A673 (cell line): ENCODE measurements at regions not wholly inside any gene's neighbourhood (a gene's known extent, or its start where the extent isn't known, plus 50 kb on each side); places are given as distances from the start of the nearest gene placed in this dataset.

Experiments
- BruUV-seq: library from RNA; stranded (reverse); fragments of 400-500 nt; replicated peaks from 2 replicates; lab custom pipeline; 2021; lab: Mats Ljungman, UMichigan
- CTCF ChIA-PET: fragments of 300-600 bp; sonication (Branson Sonifier 250); formaldehyde crosslinking; loops from one replicate; lab custom pipeline; 2022; ENCODE audit warnings: antibody characterized with exemption; lab: Charles Lee
- POLR2A ChIA-PET: fragments of 300-600 bp; sonication (Branson Sonifier 250); formaldehyde crosslinking; loops from one replicate; lab custom pipeline; 2022; ENCODE audit warnings: antibody characterized with exemption; ENCODE audit not compliant: low non-redundant PET; lab: Charles Lee
- DNase-seq: peaks from one replicate; pipeline ENCODE4 v3.0.0-alpha.2; 2015; ENCODE audit warnings: low spot score
- H3K27ac ChIP-seq: fragments of 200-600 bp; sonication (generic); 2 replicates; pipeline ENCODE4 v1.5.1; 2016; ENCODE audit warnings: mixed run types, low read depth, mild to moderate bottlenecking, mixed read lengths, antibody characterized with exemption, low read length; ENCODE audit not compliant: poor library complexity, severe bottlenecking
- H3K27me3 ChIP-seq: fragments of 200-600 bp; sonication (generic); replicated peaks from 2 replicates; pipeline ENCODE4 v1.6.1; 2017; ENCODE audit warnings: mixed run types, low read depth, mild to moderate bottlenecking, mixed read lengths, antibody characterized with exemption, low read length; ENCODE audit not compliant: insufficient read depth, poor library complexity
- H3K36me3 ChIP-seq: fragments of 200-600 bp; sonication (generic); 2 replicates; pipeline ENCODE4 v1.6.1; 2016; ENCODE audit warnings: mixed run types, mild to moderate bottlenecking, mixed read lengths, antibody characterized with exemption, low read length; ENCODE audit not compliant: insufficient read depth, poor library complexity, severe bottlenecking
- H3K4me1 ChIP-seq: fragments of 200-600 bp; sonication (generic); 2 replicates; pipeline ENCODE4 v1.6.1; 2017; ENCODE audit warnings: mixed run types, mild to moderate bottlenecking, mixed read lengths, antibody characterized with exemption, low read length; ENCODE audit not compliant: insufficient read depth, poor library complexity, severe bottlenecking
- H3K4me3 ChIP-seq: fragments of 200-600 bp; sonication (generic); 2 replicates; pipeline ENCODE4 v1.5.1; 2016; ENCODE audit warnings: low read depth, mixed run types, mild to moderate bottlenecking, mixed read lengths, low read length; ENCODE audit not compliant: poor library complexity, severe bottlenecking
- H3K9me3 ChIP-seq: fragments of 200-600 bp; sonication (generic); 2 replicates; pipeline ENCODE4 v1.6.1; 2016; ENCODE audit warnings: mixed run types, low read depth, mild to moderate bottlenecking, mixed read lengths, antibody characterized with exemption, low read length; ENCODE audit not compliant: poor library complexity, severe bottlenecking
- EZH2 ChIP-seq: fragments of 200-600 bp; sonication (generic); IDR thresholded peaks from 2 replicates; pipeline ENCODE4 v1.6.1; 2017; ENCODE audit warnings: borderline replicate concordance, low read depth, mild to moderate bottlenecking, mixed read lengths, antibody characterized with exemption, low read length; ENCODE audit not compliant: poor library complexity, severe bottlenecking
- intact Hi-C: fragments of 100-400 bp; cut with micrococcal nuclease; formaldehyde crosslinking; loops from one replicate; pipeline ENCODE4 v1.10.0; 2022; ENCODE audit not compliant: unreplicated experiment
- TF ChIP-seq, protein P1 (sequence below): fragments of 300-800, 200-600 bp; sonication (generic); conservative IDR thresholded peaks from 2 replicates; pipeline ENCODE4 v1.5.1; 2017; ENCODE audit warnings: low read depth, mild to moderate bottlenecking, antibody characterized with exemption, low read length, moderate library complexity, mixed read lengths

GRCh38 chr12:70117670-70118069, 125.6 kb upstream of the CNOT2 start:
- POLR2A ChIA-PET, result no interaction called here
- CTCF ChIA-PET, result no interaction called here
- H3K27ac ChIP-seq, result no peak overlapping the region
- no peak for DNase-seq
- no peaks in the 10 kb centered on the region for H3K4me1 ChIP-seq
- no peak for TF ChIP-seq EZH2
- TF ChIP-seq, protein P1, sequence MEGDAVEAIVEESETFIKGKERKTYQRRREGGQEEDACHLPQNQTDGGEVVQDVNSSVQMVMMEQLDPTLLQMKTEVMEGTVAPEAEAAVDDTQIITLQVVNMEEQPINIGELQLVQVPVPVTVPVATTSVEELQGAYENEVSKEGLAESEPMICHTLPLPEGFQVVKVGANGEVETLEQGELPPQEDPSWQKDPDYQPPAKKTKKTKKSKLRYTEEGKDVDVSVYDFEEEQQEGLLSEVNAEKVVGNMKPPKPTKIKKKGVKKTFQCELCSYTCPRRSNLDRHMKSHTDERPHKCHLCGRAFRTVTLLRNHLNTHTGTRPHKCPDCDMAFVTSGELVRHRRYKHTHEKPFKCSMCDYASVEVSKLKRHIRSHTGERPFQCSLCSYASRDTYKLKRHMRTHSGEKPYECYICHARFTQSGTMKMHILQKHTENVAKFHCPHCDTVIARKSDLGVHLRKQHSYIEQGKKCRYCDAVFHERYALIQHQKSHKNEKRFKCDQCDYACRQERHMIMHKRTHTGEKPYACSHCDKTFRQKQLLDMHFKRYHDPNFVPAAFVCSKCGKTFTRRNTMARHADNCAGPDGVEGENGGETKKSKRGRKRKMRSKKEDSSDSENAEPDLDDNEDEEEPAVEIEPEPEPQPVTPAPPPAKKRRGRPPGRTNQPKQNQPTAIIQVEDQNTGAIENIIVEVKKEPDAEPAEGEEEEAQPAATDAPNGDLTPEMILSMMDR, result no peak
- no TSS peak for BruUV-seq
- intact Hi-C loops, result no loop called here
- H3K4me3 ChIP-seq, result no peak overlapping the region
- H3K36me3 ChIP-seq, result no peaks in the 10 kb centered on the region
- no peaks in the 10 kb centered on the region for H3K27me3 ChIP-seq
- H3K9me3 ChIP-seq, result no peaks in the 10 kb centered on the region

DNA sequence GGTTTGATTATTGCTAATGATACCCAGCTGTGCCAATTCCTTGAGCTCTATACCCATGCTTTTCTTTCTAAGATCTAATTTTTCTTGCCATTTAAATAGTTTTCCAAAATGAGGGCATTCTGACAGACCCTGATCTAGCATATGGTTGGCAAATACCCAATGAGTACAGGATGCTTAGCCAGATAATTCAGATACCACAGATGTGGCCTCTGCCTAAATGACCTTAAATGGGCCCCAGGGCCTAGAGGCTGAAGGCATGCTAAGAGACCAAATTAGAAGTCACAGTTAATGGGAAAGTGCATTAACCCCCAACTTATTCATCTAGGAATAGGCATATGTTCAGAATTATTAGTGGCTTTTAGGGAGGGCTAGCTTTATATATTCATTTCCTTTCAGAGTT, 122.3 kb upstream of the CNOT2 start:
- intact Hi-C loops, result no loop called here
- Histone ChIP-seq H3K27ac (no peak overlapping the region), H3K4me1 (no peaks in the 10 kb centered on the region), H3K27me3 (no peaks in the 10 kb centered on the region), H3K9me3 (no peaks in the 10 kb centered on the region), H3K4me3 (no peak overlapping the region), H3K36me3 (no peaks in the 10 kb centered on the region)
- BruUV-seq, result no TSS peak
- ChIA-PET CTCF (no interaction called here), POLR2A (no interaction called here)
- TF ChIP-seq, protein P1, result no peak
- TF ChIP-seq EZH2, result no peak
- DNase-seq, result no peak

- Histone ChIP-seq H3K36me3 (no peaks in the 10 kb centered on the region), H3K4me1 (no peaks in the 10 kb centered on the region), H3K4me3 (no peak overlapping the region), H3K27ac (no peak overlapping the region), H3K27me3 (no peaks in the 10 kb centered on the region), H3K9me3 (no peaks in the 10 kb centered on the region)
- BruUV-seq, result no TSS peak
- no peak for TF ChIP-seq EZH2
- TF ChIP-seq, protein P1, result no peak
- intact Hi-C loops, result no loop called here
- CTCF ChIA-PET, result no interaction called here
- DNase-seq, result no peak
- POLR2A ChIA-PET, result no interaction called here
These were observed 121.7 kb upstream of the CNOT2 start for GRCh38 chr12:70121562-70121961.
